Large intestine (tissue), 3 donors: ENCODE measurements at regions not wholly inside any gene's neighbourhood (a gene's known extent, or its start where the extent isn't known, plus 50 kb on each side); places are given as distances from the start of the nearest gene placed in this dataset.

Experiments used
- DNase-seq, 2 donors: peaks; one replicate each; pipeline versions ENCODE4 v3.0.0 to v3.0.0-alpha.2; 2013
- H3K27ac ChIP-seq: one replicate; pipeline ENCODE4 v1.5.1; 2013; ENCODE audit warnings: low read length
- H3K27me3 ChIP-seq: 2 replicates; pipeline ENCODE4 v1.6.1; 2013; ENCODE audit warnings: low read length; ENCODE audit not compliant: control insufficient read depth, insufficient read depth
- H3K36me3 ChIP-seq: 2 replicates; pipeline ENCODE4 v1.6.1; 2013; ENCODE audit warnings: low read length; ENCODE audit not compliant: control insufficient read depth, insufficient read depth
- H3K4me1 ChIP-seq: one replicate; pipeline ENCODE4 v1.6.1; 2013; ENCODE audit warnings: low read length; ENCODE audit not compliant: control insufficient read depth, insufficient read depth
- H3K4me3 ChIP-seq: one replicate; pipeline ENCODE4 v1.5.1; 2013; ENCODE audit warnings: low read length
- H3K9me3 ChIP-seq: one replicate; pipeline ENCODE4 v1.6.1; 2013; ENCODE audit warnings: mild to moderate bottlenecking, low read depth, low read length, moderate library complexity; ENCODE audit not compliant: control insufficient read depth
- WGBS: methylation state at CpG from one replicate; pipeline ENCODE4 v1.1.5; 2013; ENCODE audit warnings: low lambda C conversion rate; ENCODE audit not compliant: insufficient coverage; 5-methylcytosine and 5-hydroxymethylcytosine counted together

- Histone ChIP-seq H3K27ac (no peak overlapping the region), H3K9me3 (no peaks in the 10 kb centered on the region), H3K4me1 (no peaks in the 10 kb centered on the region), H3K27me3 (peaks cover 12% of the 10 kb centered on the region), H3K36me3 (no peaks in the 10 kb centered on the region), H3K4me3 (no peak overlapping the region)
- DNase-seq, result no peak
- WGBS, result 67% methylated on average over 5 of the region's 21 CpGs
These were observed 155.1 kb downstream of the CDC5L start for GRCh38 chr6:44542401-44543116.

- H3K27me3 ChIP-seq, result peaks cover 16% of the 10 kb centered on the region
- no CpG with 5 or more reads among the region's 3 CpGs for WGBS
- H3K9me3 ChIP-seq, result no peaks in the 10 kb centered on the region
- H3K27ac ChIP-seq, result no peak overlapping the region
- no peak for DNase-seq
- H3K36me3 ChIP-seq, result no peaks in the 10 kb centered on the region
- no peaks in the 10 kb centered on the region for H3K4me1 ChIP-seq
- H3K4me3 ChIP-seq, result no peak overlapping the region
These were observed 156.2 kb downstream of the CDC5L start for GRCh38 chr6:44543664-44544063.

DNA sequence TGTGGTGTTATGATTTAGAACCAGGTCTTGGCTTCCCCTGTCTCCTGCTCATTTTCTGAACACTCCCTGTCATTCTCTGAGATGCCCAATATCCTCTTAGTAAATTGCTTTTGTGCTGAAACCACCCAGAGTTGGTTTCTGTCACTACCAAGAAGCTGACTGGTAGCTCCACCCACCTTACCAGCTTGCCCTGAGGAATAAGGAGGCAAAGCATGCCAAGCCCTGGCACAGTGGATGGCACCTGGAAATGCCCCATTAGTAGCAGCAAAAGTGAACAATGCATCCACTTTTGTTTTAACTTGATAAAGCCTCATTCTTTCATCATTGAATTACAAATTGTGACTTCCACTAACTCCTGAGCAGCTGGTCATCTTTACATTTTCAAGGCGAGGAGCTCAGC lies 157.7 kb downstream of the CDC5L start:
- no CpG with 5 or more reads among the region's 1 CpG for WGBS
- H3K27me3 ChIP-seq, result peaks cover 22% of the 10 kb centered on the region
- no peak overlapping the region for H3K4me3 ChIP-seq
- no peak for DNase-seq
- no peaks in the 10 kb centered on the region for H3K4me1 ChIP-seq
- H3K27ac ChIP-seq, result no peak overlapping the region
- no peaks in the 10 kb centered on the region for H3K36me3 ChIP-seq
- H3K9me3 ChIP-seq, result no peaks in the 10 kb centered on the region

- peaks cover 10% of the 10 kb centered on the region for H3K27me3 ChIP-seq
- DNase-seq, result no peak
- WGBS, result no CpG with 5 or more reads among the region's 4 CpGs
- H3K27ac ChIP-seq, result no peak overlapping the region
- H3K36me3 ChIP-seq, result no peaks in the 10 kb centered on the region
- H3K4me1 ChIP-seq, result no peaks in the 10 kb centered on the region
- H3K4me3 ChIP-seq, result no peak overlapping the region
- H3K9me3 ChIP-seq, result no peaks in the 10 kb centered on the region
These were observed 160.8 kb downstream of the CDC5L start for GRCh38 chr6:44548319-44548718.

DNA sequence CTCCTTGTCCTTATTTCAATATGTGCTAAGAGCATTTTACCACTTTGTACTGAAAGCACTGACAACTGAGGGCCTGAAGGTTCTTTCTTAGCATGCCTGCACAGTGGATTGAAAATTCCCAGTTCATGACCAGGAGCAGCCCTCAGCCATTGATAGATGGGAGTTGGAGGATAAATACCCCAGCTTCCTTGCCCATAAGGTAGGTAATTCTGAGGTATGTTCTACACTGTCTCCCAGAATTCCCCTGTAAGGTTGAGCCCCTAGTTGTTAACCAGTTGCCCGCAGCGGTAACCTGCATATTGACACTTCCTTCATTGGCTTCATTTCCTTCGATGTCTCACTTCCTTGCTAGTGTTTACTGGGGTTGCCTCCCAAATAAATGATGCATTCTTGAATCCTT lies 162.0 kb downstream of the CDC5L start:
- Histone ChIP-seq H3K4me3 (no peak overlapping the region), H3K9me3 (no peaks in the 10 kb centered on the region), H3K27ac (no peak overlapping the region), H3K36me3 (no peaks in the 10 kb centered on the region), H3K4me1 (no peaks in the 10 kb centered on the region), H3K27me3 (peaks cover 10% of the 10 kb centered on the region)
- no peak for DNase-seq
- no CpG with 5 or more reads among the region's 3 CpGs for WGBS

DNA sequence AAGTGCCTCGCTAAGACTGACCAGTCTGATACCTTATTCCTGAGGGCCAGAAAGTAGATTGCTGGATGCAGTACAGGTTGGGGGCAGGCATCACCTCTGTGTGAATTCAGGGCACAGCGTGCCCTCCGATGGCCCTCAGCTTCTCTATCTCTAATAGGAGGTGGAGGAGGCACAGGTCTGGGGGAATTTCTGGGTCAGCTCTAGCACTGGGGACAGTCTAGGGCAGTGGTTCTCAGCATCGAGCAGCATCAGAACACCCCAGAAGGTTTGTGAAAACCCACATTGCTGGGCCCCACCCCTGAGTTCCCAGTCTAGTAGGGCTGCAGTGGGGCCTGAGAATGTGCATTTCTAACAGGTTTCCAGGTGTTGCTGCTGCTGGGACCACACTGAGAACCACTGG lies 166.7 kb downstream of the CDC5L start:
- peaks cover 8% of the 10 kb centered on the region for H3K27me3 ChIP-seq
- H3K27ac ChIP-seq, result no peak overlapping the region
- whole genome bisulfite sequencing, result no CpG with 5 or more reads among the region's 4 CpGs
- H3K9me3 ChIP-seq, result no peaks in the 10 kb centered on the region
- no peaks in the 10 kb centered on the region for H3K4me1 ChIP-seq
- DNase-seq, result no peak
- no peaks in the 10 kb centered on the region for H3K36me3 ChIP-seq
- no peak overlapping the region for H3K4me3 ChIP-seq

DNA sequence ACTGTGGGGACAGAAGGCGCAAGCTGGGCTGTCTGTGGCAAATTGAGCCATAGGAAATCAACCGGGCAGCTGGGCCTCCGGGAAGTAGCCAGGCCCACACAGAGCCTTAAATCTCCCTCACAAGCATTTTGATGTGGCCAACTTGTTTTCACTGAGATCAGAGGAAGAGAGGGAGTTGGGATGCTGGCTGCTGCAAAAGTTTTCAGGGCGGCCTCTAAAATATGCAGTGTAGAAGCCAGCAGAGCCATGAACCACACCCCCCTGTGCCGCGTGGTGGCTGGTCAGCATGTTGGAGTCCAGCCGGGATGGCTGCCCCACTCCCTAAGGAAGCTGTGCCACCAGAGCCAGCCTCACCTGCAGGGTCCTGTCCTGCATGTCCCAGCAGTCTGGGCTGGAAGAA lies 167.4 kb downstream of the CDC5L start:
- no peaks in the 10 kb centered on the region for H3K9me3 ChIP-seq
- H3K27ac ChIP-seq, result no peak overlapping the region
- no peak for DNase-seq
- no peaks in the 10 kb centered on the region for H3K4me1 ChIP-seq
- no peaks in the 10 kb centered on the region for H3K36me3 ChIP-seq
- WGBS, result no CpG with 5 or more reads among the region's 7 CpGs
- peaks cover 8% of the 10 kb centered on the region for H3K27me3 ChIP-seq
- H3K4me3 ChIP-seq, result no peak overlapping the region

GRCh38 chr6:44556046-44556445 lies 168.5 kb downstream of the CDC5L start:
- no peak overlapping the region for H3K27ac ChIP-seq
- no peaks in the 10 kb centered on the region for H3K9me3 ChIP-seq
- H3K4me3 ChIP-seq, result no peak overlapping the region
- H3K36me3 ChIP-seq, result no peaks in the 10 kb centered on the region
- no peak for DNase-seq
- H3K27me3 ChIP-seq, result peaks cover 12% of the 10 kb centered on the region
- WGBS, result no CpG with 5 or more reads among the region's 1 CpG
- H3K4me1 ChIP-seq, result no peaks in the 10 kb centered on the region

GRCh38 chr6:44558024-44558831 lies 170.7 kb downstream of the CDC5L start:
- Histone ChIP-seq H3K4me3 (no peak overlapping the region), H3K36me3 (no peaks in the 10 kb centered on the region), H3K27me3 (peaks cover 27% of the 10 kb centered on the region), H3K9me3 (no peaks in the 10 kb centered on the region), H3K4me1 (no peaks in the 10 kb centered on the region), H3K27ac (no peak overlapping the region)
- WGBS, result no CpG with 5 or more reads among the region's 7 CpGs
- no peak for DNase-seq

GRCh38 chr6:44558832-44559251 lies 171.3 kb downstream of the CDC5L start:
- Histone ChIP-seq H3K4me3 (no peak overlapping the region), H3K9me3 (no peaks in the 10 kb centered on the region), H3K36me3 (no peaks in the 10 kb centered on the region), H3K27me3 (peaks cover 27% of the 10 kb centered on the region), H3K4me1 (no peaks in the 10 kb centered on the region), H3K27ac (no peak overlapping the region)
- DNase-seq, result no peak
- no CpG with 5 or more reads among the region's 2 CpGs for WGBS
